ENCODE measurements at regions not wholly inside any gene's neighbourhood (a gene's known extent, or its start where the extent isn't known, plus 50 kb on each side); places are given as distances from the start of the nearest gene placed in this dataset.

GRCh38 chr5:112084149-112084548 lies 327.2 kb upstream of the NREP start:
- DNase-seq = no peak
- Mint-ChIP-seq H3K36me3 (ENCODE audit: insufficient read depth, unreplicated experiment) (no peaks in the 10 kb centered on the region), H3K9me3 (ENCODE audit: unreplicated experiment) (no peaks in the 10 kb centered on the region), H3K27me3 (ENCODE audit: insufficient read depth, unreplicated experiment) (peaks cover 4% of the 10 kb centered on the region), H3K4me3 (ENCODE audit: unreplicated experiment) (no peak overlapping the region), H3K4me1 (ENCODE audit: low read depth, unreplicated experiment) (no peaks in the 10 kb centered on the region), H3K27ac (ENCODE audit: unreplicated experiment) (no peak overlapping the region)
- H3K27me3 ChIP-seq (replicated peaks; ENCODE audit: control insufficient read depth, insufficient read depth, low read length) = no peaks in the 10 kb centered on the region
- H3K36me3 ChIP-seq (ENCODE audit: control insufficient read depth, insufficient read depth, low read length) = no peaks in the 10 kb centered on the region
- no peaks in the 10 kb centered on the region for H3K9me3 ChIP-seq
- no peak overlapping the region for H3K4me3 ChIP-seq (ENCODE audit: low read depth, low read length)
- ChIA-PET CTCF (no interaction called here), POLR2A (no interaction called here)
- no peak for TF ChIP-seq CTCF (IDR thresholded peaks at IDR 0.05; ENCODE audit: insufficient read depth in 1 of 2, low read depth in 1 of 2, low read length in 1 of 2, severe bottlenecking in 1 of 2, unreplicated experiment in 1 of 2)
- no TSS peak for BruUV-seq (replicated peaks)
- H3K4me1 ChIP-seq = no peaks in the 10 kb centered on the region
- intact Hi-C loops (cut with micrococcal nuclease; ENCODE audit: unreplicated experiment) = no loop called here

GRCh38 chr5:112083623-112084022 lies 326.6 kb upstream of the NREP start:
- Histone ChIP-seq H3K36me3 (ENCODE audit: control insufficient read depth, insufficient read depth, low read length) (no peaks in the 10 kb centered on the region), H3K27me3 (replicated peaks; ENCODE audit: control insufficient read depth, insufficient read depth, low read length) (no peaks in the 10 kb centered on the region), H3K9me3 (no peaks in the 10 kb centered on the region), H3K4me1 (no peaks in the 10 kb centered on the region), H3K4me3 (ENCODE audit: low read depth, low read length) (no peak overlapping the region)
- H3K36me3 Mint-ChIP-seq (ENCODE audit: insufficient read depth, unreplicated experiment) = no peaks in the 10 kb centered on the region
- DNase-seq = no peak
- H3K4me3 Mint-ChIP-seq (ENCODE audit: unreplicated experiment) = no peak overlapping the region
- TF ChIP-seq CTCF (IDR thresholded peaks at IDR 0.05; ENCODE audit: insufficient read depth in 1 of 2, low read depth in 1 of 2, low read length in 1 of 2, severe bottlenecking in 1 of 2, unreplicated experiment in 1 of 2) = no peak
- H3K9me3 Mint-ChIP-seq (ENCODE audit: unreplicated experiment) = no peaks in the 10 kb centered on the region
- H3K4me1 Mint-ChIP-seq (ENCODE audit: low read depth, unreplicated experiment) = no peaks in the 10 kb centered on the region
- POLR2A ChIA-PET = no interaction called here
- H3K27me3 Mint-ChIP-seq (ENCODE audit: insufficient read depth, unreplicated experiment) = peaks cover 4% of the 10 kb centered on the region
- intact Hi-C loops (cut with micrococcal nuclease; ENCODE audit: unreplicated experiment) = no loop called here
- no peak overlapping the region for H3K27ac Mint-ChIP-seq (ENCODE audit: unreplicated experiment)
- no TSS peak for BruUV-seq (replicated peaks)
- CTCF ChIA-PET = no interaction called here

GRCh38 chr5:112077180-112077579 lies 320.2 kb upstream of the NREP start:
- no peaks in the 10 kb centered on the region for H3K4me1 ChIP-seq
- Mint-ChIP-seq H3K9me3 (ENCODE audit: unreplicated experiment) (no peaks in the 10 kb centered on the region), H3K27me3 (ENCODE audit: insufficient read depth, unreplicated experiment) (no peaks in the 10 kb centered on the region), H3K36me3 (ENCODE audit: insufficient read depth, unreplicated experiment) (no peaks in the 10 kb centered on the region), H3K4me3 (ENCODE audit: unreplicated experiment) (no peak overlapping the region), H3K27ac (ENCODE audit: unreplicated experiment) (no peak overlapping the region), H3K4me1 (ENCODE audit: low read depth, unreplicated experiment) (no peaks in the 10 kb centered on the region)
- H3K36me3 ChIP-seq (ENCODE audit: control insufficient read depth, insufficient read depth, low read length) = no peaks in the 10 kb centered on the region
- no peaks in the 10 kb centered on the region for H3K27me3 ChIP-seq (replicated peaks; ENCODE audit: control insufficient read depth, insufficient read depth, low read length)
- intact Hi-C loops (cut with micrococcal nuclease; ENCODE audit: unreplicated experiment) = no loop called here
- TF ChIP-seq CTCF (IDR thresholded peaks at IDR 0.05; ENCODE audit: insufficient read depth in 1 of 2, low read depth in 1 of 2, low read length in 1 of 2, severe bottlenecking in 1 of 2, unreplicated experiment in 1 of 2) = no peak
- BruUV-seq (replicated peaks) = no TSS peak
- no peak for DNase-seq
- CTCF ChIA-PET = no interaction called here
- no peaks in the 10 kb centered on the region for H3K9me3 ChIP-seq
- H3K4me3 ChIP-seq (ENCODE audit: low read depth, low read length) = no peak overlapping the region
- POLR2A ChIA-PET = no interaction called here

Measured in Caco-2 (cell line).